Right lobe of liver (tissue), 6 donors: ENCODE measurements at regions not wholly inside any gene's neighbourhood (a gene's known extent, or its start where the extent isn't known, plus 50 kb on each side); places are given as distances from the start of the nearest gene placed in this dataset.
A peak's percentile ranks its signal among the peaks of the same experiment; 100 is the strongest.
"Not testable (repeated sequence)": the region's sequence is repeated elsewhere in the genome, so short reads cannot be mapped to it uniquely, and the experiment has no call there.

Experiments used
- ATAC-seq, 4 donors: fragments of 200-7000 bp; cut with Tn5 transposase; one replicate each; pipeline ENCODE4 v1.9.1; 2020; ENCODE audit warnings: mild to moderate bottlenecking in 4 of 4, moderate library complexity in 4 of 4
- DNase-seq, 3 donors: peaks; one replicate each; pipeline ENCODE4 v3.0.0-alpha.2; 2020
- H3K27ac ChIP-seq, 3 donors: fragments of 200-600 bp; one replicate each; pipeline ENCODE4 v1.8.0; 2022
- H3K27me3 ChIP-seq, 2 donors: fragments of 200-600 bp; one replicate each; pipeline ENCODE4 v1.8.0; 2022
- H3K36me3 ChIP-seq, 4 donors: fragments of 200-600 bp; sonication (generic) in 1 of 4; one replicate each; pipeline versions ENCODE4 v1.5.1 to v1.8.0; 2017 to 2022; ENCODE audit warnings: control low read depth in 1 of 4
- H3K4me1 ChIP-seq, 4 donors: fragments of 200-600 bp; sonication (generic) in 1 of 4; one replicate each; pipeline versions ENCODE4 v1.5.1 to v1.8.0; 2017 to 2022; ENCODE audit warnings: control low read depth in 1 of 4
- H3K4me3 ChIP-seq, 3 donors: fragments of 200-600 bp; one replicate each; pipeline ENCODE4 v1.8.0; 2022
- H3K9me3 ChIP-seq, 4 donors: fragments of 200-600 bp; sonication (generic) in 1 of 4; one replicate each; pipeline versions ENCODE4 v1.5.1 to v1.8.0; 2017 to 2022; ENCODE audit warnings: control low read depth in 1 of 4
- POLR2A ChIP-seq: fragments of 450-650 bp; IDR thresholded peaks from one replicate; pipeline ENCODE4 v1.6.1; 2017; ENCODE audit warnings: antibody characterized with exemption, mild to moderate bottlenecking
- WGBS: methylation state at CpG from one replicate; pipeline ENCODE4 v1.1.6; 2018; ENCODE audit warnings: low coverage, low lambda C conversion rate; ENCODE audit not compliant: insufficient coverage; ENCODE audit errors: missing lambda C conversion rate; 5-methylcytosine and 5-hydroxymethylcytosine counted together
- intact Hi-C, 2 donors: fragments of 100-400 bp; cut with DNase I; formaldehyde crosslinking; loops; one replicate each; pipeline versions ENCODE4 v1.11.2 to v1.14.1; 2022
- TF ChIP-seq, protein P1 (sequence below), 4 donors: fragments of 200-600 bp in 3 of 4; fragments of 450-650 bp in 1 of 4; IDR thresholded peaks; one replicate each; pipeline versions ENCODE4 v1.5.1 to v1.8.0; 2016 to 2022; ENCODE audit warnings: antibody characterized with exemption in 4 of 4, mild to moderate bottlenecking in 2 of 4
- donor health status: DM: no; HTN: yes; CAD: no.
- donor health status: DM: no; HTN: no; CAD: no.
- donor health status: DM: no; HTN: no; CAD: no.
- donor health status: DM: no; HTN: yes; CAD: no.
- donor health status: DM: no; HTN: yes; CAD: no.

GRCh38 chr2:239721531-239721930 is 303.6 kb downstream of the NDUFA10 start:
- H3K4me1 ChIP-seq = no peaks in the 10 kb centered on the region
- intact Hi-C loops = no loop called here
- peak in 2 of 3 donors; percentile 35 to 45 for DNase-seq
- no peak for ATAC-seq
- H3K36me3 ChIP-seq = no peaks in the 10 kb centered on the region
- no peak overlapping the region for H3K4me3 ChIP-seq
- WGBS = 83% methylated on average over 2 of the region's 11 CpGs
- TF ChIP-seq, protein P1, sequence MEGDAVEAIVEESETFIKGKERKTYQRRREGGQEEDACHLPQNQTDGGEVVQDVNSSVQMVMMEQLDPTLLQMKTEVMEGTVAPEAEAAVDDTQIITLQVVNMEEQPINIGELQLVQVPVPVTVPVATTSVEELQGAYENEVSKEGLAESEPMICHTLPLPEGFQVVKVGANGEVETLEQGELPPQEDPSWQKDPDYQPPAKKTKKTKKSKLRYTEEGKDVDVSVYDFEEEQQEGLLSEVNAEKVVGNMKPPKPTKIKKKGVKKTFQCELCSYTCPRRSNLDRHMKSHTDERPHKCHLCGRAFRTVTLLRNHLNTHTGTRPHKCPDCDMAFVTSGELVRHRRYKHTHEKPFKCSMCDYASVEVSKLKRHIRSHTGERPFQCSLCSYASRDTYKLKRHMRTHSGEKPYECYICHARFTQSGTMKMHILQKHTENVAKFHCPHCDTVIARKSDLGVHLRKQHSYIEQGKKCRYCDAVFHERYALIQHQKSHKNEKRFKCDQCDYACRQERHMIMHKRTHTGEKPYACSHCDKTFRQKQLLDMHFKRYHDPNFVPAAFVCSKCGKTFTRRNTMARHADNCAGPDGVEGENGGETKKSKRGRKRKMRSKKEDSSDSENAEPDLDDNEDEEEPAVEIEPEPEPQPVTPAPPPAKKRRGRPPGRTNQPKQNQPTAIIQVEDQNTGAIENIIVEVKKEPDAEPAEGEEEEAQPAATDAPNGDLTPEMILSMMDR (IDR thresholded peaks at IDR 0.05) = no peak
- no peak for TF ChIP-seq POLR2A
- no peaks in the 10 kb centered on the region for H3K27me3 ChIP-seq
- no peak overlapping the region for H3K27ac ChIP-seq
- no peaks in the 10 kb centered on the region for H3K9me3 ChIP-seq

GRCh38 chr2:239720361-239721360 is 304.5 kb downstream of the NDUFA10 start:
- peak in 2 of 3 donors; percentile 29 to 35 for DNase-seq
- WGBS = 62% methylated on average over 6 of the region's 27 CpGs
- Histone ChIP-seq H3K4me3 (no peak overlapping the region), H3K27ac (no peak overlapping the region), H3K27me3 (no peaks in the 10 kb centered on the region), H3K9me3 (no peaks in the 10 kb centered on the region), H3K4me1 (no peaks in the 10 kb centered on the region), H3K36me3 (no peaks in the 10 kb centered on the region)
- intact Hi-C loops = no loop called here
- TF ChIP-seq POLR2A = no peak
- TF ChIP-seq, protein P1 (IDR thresholded peaks at IDR 0.05) = no peak
- ATAC-seq = no peak

- WGBS = no CpG with 5 or more reads among the region's 9 CpGs
- DNase-seq = peak in 2 of 3 donors; percentile 27 to 28
- intact Hi-C loops = no loop called here
Observed at GRCh38 chr2:239719791-239720360, 305.3 kb downstream of the NDUFA10 start.

DNA sequence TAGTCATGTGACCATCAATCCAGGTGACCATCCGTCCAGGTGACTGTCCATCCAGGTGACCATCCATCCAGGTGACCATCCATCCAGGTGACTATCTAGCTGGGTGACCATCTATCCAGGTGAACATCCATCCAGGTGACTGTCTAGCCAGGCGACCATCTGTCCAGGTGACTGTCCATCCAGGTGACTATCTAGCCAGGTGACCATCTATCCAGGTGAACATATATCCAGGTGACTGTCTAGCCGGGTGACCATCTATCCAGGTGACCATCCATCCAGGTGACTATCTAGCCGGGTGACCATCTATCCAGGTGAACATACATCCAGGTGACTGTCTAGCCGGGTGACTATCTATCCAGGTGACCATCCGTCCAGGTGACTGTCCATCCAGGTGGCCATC is 306.2 kb downstream of the NDUFA10 start:
- H3K4me1 ChIP-seq, ATAC-seq, H3K4me3 ChIP-seq, H3K36me3 ChIP-seq, H3K27ac ChIP-seq, intact Hi-C loops, H3K9me3 ChIP-seq, H3K27me3 ChIP-seq: not testable (repeated sequence)
- WGBS = 54% methylated on average over 3 of the region's 6 CpGs
- peak in 1 of 3 donors; percentile 19 for DNase-seq

More at GRCh38 chr2:239719791-239720360, 305.3 kb downstream of the NDUFA10 start:
- H3K27ac ChIP-seq = no peak overlapping the region
- no peaks in the 10 kb centered on the region for H3K36me3 ChIP-seq
- H3K4me3 ChIP-seq = no peak overlapping the region
- ATAC-seq = no peak
- H3K9me3 ChIP-seq = no peaks in the 10 kb centered on the region
- TF ChIP-seq, protein P1 (IDR thresholded peaks at IDR 0.05) = no peak
- no peak for TF ChIP-seq POLR2A
- no peaks in the 10 kb centered on the region for H3K4me1 ChIP-seq
- H3K27me3 ChIP-seq = no peaks in the 10 kb centered on the region

DNA sequence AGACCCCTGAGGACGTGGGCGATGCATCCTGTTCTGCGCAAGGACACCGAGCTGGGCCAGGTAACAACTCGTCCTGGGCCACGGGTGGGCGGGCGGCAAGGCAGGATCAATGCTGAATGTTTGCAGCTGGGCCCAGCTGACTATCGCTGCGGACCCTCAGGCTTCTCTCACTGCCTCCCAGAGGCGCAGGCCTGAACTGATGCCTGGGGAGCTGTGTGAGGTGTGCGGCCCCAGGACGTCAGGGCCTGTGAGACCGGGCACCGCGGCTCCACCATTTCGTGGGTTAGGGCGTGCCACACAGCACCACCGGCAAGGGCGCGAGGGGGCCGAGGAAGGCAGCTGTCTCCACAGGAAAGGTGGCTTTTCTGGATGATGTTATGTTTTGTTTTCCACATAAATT is 307.4 kb downstream of the NDUFA10 start:
- Histone ChIP-seq H3K27me3 (no peaks in the 10 kb centered on the region), H3K4me1 (no peaks in the 10 kb centered on the region), H3K9me3 (no peaks in the 10 kb centered on the region), H3K4me3 (no peak overlapping the region), H3K36me3 (no peaks in the 10 kb centered on the region), H3K27ac (no peak overlapping the region)
- no peak for ATAC-seq
- TF ChIP-seq, protein P1 (IDR thresholded peaks at IDR 0.05) = no peak
- no peak for TF ChIP-seq POLR2A
- WGBS = 50% methylated on average over 1 of the region's 22 CpGs
- intact Hi-C loops = no loop called here
- DNase-seq = peak in 2 of 3 donors; percentile 27 to 40
